ENCODE measurements at regions not wholly inside any gene's neighbourhood (a gene's known extent, or its start where the extent isn't known, plus 50 kb on each side); places are given as distances from the start of the nearest gene placed in this dataset.

DNA sequence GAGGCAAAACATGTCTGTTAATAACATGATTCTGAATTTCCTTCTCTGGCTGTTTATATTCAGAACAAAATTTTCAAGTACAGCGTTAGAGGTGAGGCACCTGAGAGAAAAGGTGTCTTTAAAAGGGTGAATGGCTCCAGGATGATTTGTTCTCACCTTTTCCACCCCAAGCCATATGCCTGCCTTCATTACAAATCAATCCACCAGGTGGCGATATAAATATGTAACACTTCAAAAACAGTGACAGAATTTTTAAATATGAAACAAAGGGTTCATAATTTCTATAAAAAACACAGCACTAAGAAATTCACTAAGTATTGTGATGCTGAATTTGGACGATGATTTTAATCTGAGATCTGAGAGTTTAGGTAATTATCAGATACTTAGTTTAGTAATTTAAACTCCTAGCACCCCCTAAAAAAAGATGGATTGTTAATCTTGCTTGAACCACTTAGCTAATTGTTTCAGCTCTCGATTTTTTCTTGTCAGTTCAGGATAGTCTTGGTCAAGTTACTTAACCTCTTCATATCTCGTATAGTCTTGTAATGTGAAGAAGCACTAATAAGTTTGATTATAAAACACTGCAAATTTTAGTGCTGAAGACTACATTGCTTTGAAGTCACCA lies 528.8 kb downstream of the CPS1 start:
- no peak overlapping the region for H3K4me3 ChIP-seq (ENCODE audit: extremely low read depth in 1 of 4, insufficient read depth in 2 of 4, low read depth in 3 of 4, low read length in 4 of 4)
- no peak overlapping the region for H3K4me2 ChIP-seq (ENCODE audit: insufficient read depth in 1 of 2, low read depth in 2 of 2, low read length in 2 of 2)
- no peak overlapping the region for H3K27ac ChIP-seq (ENCODE audit: low read depth, low read length)
- no peak overlapping the region for H2AFZ ChIP-seq (ENCODE audit: low read length)
- DNase-seq (ENCODE audit: low read depth in 1 of 2, low spot score in 2 of 2) (no peak), FAIRE-seq (peak; percentile 55)
- H2AK5ac ChIP-seq (ENCODE audit: low read depth, low read length) = no peak overlapping the region
- no peaks in the 10 kb centered on the region for H3K36me3 ChIP-seq (ENCODE audit: control insufficient read depth in 2 of 4, insufficient read depth in 4 of 4, low read length in 3 of 4)
- H3K14ac ChIP-seq (ENCODE audit: insufficient read length) = no peak overlapping the region
- no peak overlapping the region for H3K9ac ChIP-seq (replicated peaks in 1 of 4; ENCODE audit: extremely low read depth in 1 of 4, low read depth in 3 of 4, low read length in 3 of 4)
- H2BK5ac ChIP-seq (ENCODE audit: low read depth, low read length) = no peak overlapping the region
- no peak overlapping the region for H4K8ac ChIP-seq (ENCODE audit: extremely low read depth, insufficient read depth, low read length)
- H4K91ac ChIP-seq (replicated peaks; ENCODE audit: insufficient read length, low read length) = no peak overlapping the region
- no peaks in the 10 kb centered on the region for H3K23me2 ChIP-seq (ENCODE audit: low read depth, low read length)
- H2BK20ac ChIP-seq (ENCODE audit: low read length) = no peak overlapping the region
- H2BK12ac ChIP-seq (ENCODE audit: low read depth, low read length) = no peak overlapping the region
- no peak overlapping the region for H3K18ac ChIP-seq (ENCODE audit: extremely low read depth, low read length)
- no peak overlapping the region for H2BK120ac ChIP-seq (replicated peaks; ENCODE audit: low read depth, low read length)
- H3K23ac ChIP-seq (ENCODE audit: insufficient read length) = no peak overlapping the region
- H4K20me1 ChIP-seq (replicated peaks in 1 of 2; ENCODE audit: control insufficient read depth in 1 of 2, insufficient read depth in 2 of 2, low read length in 2 of 2) = no peaks in the 10 kb centered on the region
- no peak overlapping the region for H3K4ac ChIP-seq (replicated peaks; ENCODE audit: insufficient read length, low read depth, low read length)
- POLR2A ChIA-PET (ENCODE audit: partially characterized antibody) = no interaction called here
- H3K56ac ChIP-seq (replicated peaks; ENCODE audit: insufficient read length, low read depth, low read length) = no peak overlapping the region
- H3K27me3 ChIP-seq (replicated peaks in 1 of 4; ENCODE audit: control insufficient read depth in 3 of 4, extremely low read depth in 1 of 4, insufficient read depth in 3 of 4, low read length in 3 of 4) = no peaks in the 10 kb centered on the region
- 41% methylated on average over 5 of the region's 5 CpGs; no CpG with 5 or more reads in 1 of the 2 experiments for WGBS, 2 experiments (ENCODE audit: extremely low coverage in 1 of 2, insufficient coverage in 1 of 2, insufficient read length in 1 of 2, insufficient replicate concordance in 2 of 2, low coverage in 1 of 2, low lambda C conversion rate in 2 of 2, missing lambda C conversion rate in 1 of 2)
- TF ChIP-seq, protein P1, sequence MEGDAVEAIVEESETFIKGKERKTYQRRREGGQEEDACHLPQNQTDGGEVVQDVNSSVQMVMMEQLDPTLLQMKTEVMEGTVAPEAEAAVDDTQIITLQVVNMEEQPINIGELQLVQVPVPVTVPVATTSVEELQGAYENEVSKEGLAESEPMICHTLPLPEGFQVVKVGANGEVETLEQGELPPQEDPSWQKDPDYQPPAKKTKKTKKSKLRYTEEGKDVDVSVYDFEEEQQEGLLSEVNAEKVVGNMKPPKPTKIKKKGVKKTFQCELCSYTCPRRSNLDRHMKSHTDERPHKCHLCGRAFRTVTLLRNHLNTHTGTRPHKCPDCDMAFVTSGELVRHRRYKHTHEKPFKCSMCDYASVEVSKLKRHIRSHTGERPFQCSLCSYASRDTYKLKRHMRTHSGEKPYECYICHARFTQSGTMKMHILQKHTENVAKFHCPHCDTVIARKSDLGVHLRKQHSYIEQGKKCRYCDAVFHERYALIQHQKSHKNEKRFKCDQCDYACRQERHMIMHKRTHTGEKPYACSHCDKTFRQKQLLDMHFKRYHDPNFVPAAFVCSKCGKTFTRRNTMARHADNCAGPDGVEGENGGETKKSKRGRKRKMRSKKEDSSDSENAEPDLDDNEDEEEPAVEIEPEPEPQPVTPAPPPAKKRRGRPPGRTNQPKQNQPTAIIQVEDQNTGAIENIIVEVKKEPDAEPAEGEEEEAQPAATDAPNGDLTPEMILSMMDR (IDR thresholded peaks at IDR 0.05; ENCODE audit: control extremely low read depth in 1 of 3, insufficient read depth in 1 of 3, low read depth in 1 of 3, low read length in 3 of 3) = peak in 2 of 3 experiments; percentile 37 to 54; a peak in 2 of 4 replicates
- TF ChIP-seq ASH2L (IDR thresholded peaks at IDR 0.05; ENCODE audit: low read length) = no peak
- TF ChIP-seq RAD21 (IDR thresholded peaks at IDR 0.05 in 1 of 2, conservative IDR thresholded peaks at IDR 0.05 in 1 of 2; ENCODE audit: low read depth in 2 of 2, low read length in 2 of 2) = peak; percentile 50
- CTCF ChIA-PET (ENCODE audit: partially characterized antibody) = interaction anchor here (0.7 to 5.8 kb wide), 25 partner anchors 8 to 836 kb away, joined by 3 to 35 read pairs (median 4); no protein-coding TSS in a partner anchor
- H3K4me1 ChIP-seq (replicated peaks in 1 of 4; ENCODE audit: control insufficient read depth in 3 of 4, insufficient read depth in 4 of 4, low read length in 3 of 4) = no peaks in the 10 kb centered on the region
- no peak overlapping the region for H4K5ac ChIP-seq (ENCODE audit: insufficient read length, low read depth, low read length)
- H3K9me3 ChIP-seq (ENCODE audit: insufficient read depth in 2 of 2, low read depth in 1 of 2, low read length in 1 of 2) = no peaks in the 10 kb centered on the region
- H3K79me1 ChIP-seq (ENCODE audit: low read depth, low read length) = no peaks in the 10 kb centered on the region
- no peaks in the 10 kb centered on the region for H3K79me2 ChIP-seq (ENCODE audit: control insufficient read depth in 1 of 2, insufficient read depth in 2 of 2, low read length in 2 of 2)
- no peak overlapping the region for H2BK15ac ChIP-seq (ENCODE audit: low read length)
